Activated CD4-positive, alpha-beta T cell treated with anti-CD3 and anti-CD28 coated beads, Interleukin-2, amount 50 U/mL, for 1 hour (primary cell): ENCODE measurements at regions not wholly inside any gene's neighbourhood (a gene's known extent, or its start where the extent isn't known, plus 50 kb on each side); places are given as distances from the start of the nearest gene placed in this dataset.

Experiments used
- DNase-seq: peaks from one replicate; pipeline ENCODE4 v3.0.0-alpha.2; 2020

DNA sequence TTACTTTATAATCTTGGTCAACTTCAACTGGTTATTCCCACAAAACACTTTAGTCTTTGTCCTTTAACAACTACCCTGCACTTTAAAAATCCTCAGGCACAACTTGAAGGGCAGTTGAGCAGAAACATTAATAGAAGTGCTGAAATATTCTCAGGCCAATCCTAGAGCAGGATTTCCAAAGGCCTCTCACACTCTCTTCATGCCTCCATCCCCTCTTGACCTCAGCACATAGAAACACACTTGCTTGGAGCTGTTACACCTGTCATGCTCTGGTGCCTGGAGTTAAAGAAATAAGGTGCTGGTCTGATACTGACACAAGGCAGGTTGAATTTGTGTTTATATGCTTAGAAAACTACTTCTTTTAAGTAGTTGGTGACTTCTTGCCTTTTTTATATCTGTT lies 618.8 kb upstream of the POU3F2 start:
- no peak for DNase-seq

DNA sequence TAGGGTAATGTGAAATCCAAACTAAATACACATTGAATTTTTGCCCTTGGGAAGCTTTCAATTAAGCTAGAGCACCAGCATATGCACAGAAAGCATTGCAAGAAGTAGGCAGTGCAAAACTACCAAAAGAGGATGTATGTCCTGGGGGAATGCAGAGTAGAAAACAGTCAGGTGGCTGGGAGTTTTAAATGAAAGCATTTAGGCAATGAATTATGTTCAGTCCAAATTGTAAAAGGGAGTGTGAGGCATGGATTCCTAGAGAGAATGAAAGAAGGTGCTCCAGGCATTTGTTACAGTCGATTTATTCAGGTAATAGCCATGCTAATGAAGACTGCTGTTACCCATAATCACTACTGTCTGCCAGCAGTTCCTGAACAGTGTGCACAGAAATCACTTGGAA lies 604.1 kb upstream of the POU3F2 start:
- DNase-seq = no peak

DNA sequence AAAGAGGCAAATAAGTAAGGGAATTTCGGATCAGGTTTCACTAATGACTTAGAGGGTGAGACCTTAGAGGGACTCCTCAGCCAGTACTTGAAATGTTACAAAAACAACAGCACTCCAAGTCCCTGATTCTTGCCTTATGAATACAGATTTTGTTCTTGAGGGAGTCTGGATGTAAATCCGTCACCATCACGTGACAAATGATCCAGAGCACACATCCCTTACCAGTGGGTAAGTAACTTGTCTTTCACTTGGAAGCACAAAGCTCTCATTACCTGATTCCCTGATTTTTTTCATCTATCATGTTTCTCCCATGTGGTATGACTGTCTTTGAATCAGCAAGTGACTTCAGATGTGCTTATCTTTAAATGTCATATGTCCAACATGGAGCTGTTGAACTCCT lies 595.3 kb upstream of the POU3F2 start:
- DNase-seq = no peak

DNA sequence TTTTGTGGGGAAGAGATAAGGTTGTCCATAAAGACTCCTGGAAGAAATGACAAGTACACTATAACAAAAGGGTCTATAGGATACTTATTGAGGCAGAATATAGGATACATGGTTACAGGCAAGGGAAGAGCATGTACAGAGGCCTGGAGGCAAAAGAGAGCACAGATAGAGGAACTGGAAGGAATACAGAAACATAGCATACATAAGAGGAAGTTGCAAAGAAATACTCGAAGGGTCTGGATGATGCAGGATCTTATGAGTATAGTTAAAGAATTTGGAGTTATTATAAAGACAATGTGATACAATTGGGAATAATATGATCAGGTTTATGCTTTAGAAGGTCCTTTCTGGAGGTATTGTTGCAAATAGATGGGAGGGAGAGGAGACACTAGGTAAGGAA lies 592.7 kb upstream of the POU3F2 start:
- DNase-seq = no peak

DNA sequence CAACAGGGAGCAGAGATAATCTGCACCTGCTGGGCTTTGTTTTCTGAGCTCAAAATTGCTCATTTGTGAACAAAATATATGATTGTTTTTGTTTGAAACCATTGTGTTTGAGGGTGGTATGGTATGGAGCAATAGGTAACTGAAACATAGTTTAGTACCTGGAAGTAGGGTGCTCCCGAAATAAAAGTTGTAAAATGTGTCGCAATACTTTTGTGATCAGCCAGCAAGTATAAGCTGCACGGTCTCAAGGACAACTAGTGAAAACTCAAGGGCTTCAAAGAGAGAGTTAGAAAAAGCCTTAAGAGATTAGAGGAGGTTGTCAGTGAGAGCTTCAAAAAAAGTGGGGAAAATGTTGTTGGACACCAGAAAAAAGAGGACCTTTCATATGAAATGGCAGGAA lies 579.8 kb upstream of the POU3F2 start:
- no peak for DNase-seq

DNA sequence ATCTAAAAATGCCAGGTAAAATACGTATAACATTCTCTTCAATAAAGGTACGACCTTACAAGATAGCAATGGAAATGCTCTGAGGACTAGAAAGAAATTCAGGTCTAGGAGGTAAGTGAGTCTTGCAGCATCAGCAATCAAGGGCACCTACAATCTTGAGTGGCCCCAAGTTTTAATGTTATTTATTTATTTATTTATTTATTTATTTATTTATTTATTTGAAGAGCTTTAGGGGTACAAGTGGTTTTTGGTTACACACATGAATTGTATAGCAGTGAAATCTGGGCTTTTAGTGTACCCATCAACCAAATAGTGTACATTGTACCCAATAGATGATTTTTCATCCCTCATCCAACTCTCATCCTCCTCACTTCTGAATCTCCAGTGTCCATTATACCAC lies 574.0 kb upstream of the POU3F2 start:
- no peak for DNase-seq

DNA sequence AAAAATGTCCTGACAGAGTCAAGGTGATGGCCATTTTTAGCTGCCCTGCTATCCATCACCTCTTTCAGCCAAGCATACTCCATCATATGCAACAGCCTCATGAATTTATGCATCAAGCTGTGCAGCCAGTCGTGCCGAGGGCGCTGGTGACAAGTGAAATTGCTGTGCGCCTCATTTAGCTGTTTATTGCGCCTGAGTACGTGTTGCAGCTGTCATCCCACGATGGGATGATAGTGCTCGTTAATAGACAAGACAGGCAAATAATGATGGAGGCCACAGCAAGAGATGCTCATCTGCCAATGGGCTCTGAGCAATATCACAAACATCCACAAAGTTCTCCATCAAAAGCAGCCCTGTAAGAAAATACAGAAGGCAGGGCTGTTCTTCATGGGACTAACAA lies 562.3 kb upstream of the POU3F2 start:
- no peak for DNase-seq

DNA sequence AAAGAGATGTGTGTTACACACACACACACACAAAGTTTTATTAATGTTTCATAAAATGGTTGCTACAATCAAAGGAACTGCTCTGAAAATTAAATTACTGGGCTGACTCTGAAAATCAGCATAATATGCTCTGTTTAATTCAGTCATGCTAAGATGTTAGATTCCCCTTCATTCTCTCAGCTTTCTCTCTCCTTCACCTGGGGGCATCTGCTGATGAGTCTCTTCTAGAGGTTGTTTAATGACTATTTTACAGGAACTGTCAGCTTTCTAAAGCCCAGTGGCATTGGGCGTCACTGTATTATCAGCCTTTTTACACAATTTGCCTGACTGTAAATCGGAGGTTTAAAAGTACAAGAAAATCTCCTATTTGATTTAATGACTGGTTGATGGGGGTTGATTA lies 559.7 kb upstream of the POU3F2 start:
- no peak for DNase-seq

DNA sequence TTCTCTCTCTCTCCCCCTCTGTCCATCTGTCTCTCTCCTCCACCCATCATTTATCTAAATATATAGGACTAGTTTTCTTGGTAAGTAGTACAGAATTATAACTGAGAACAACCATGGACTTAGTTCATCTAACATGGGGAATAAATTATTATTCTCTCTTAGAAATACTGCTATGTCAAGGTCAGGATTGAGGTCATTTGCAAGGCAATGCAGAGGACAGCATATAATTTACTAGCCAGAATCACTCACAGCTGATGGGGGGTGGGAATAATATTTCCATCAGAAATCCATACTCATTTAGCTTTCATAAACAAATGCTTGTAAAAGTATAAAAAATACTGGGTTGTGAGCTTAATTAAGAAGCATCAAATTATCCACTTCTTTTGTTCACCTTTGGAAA lies 553.9 kb upstream of the POU3F2 start:
- no peak for DNase-seq

DNA sequence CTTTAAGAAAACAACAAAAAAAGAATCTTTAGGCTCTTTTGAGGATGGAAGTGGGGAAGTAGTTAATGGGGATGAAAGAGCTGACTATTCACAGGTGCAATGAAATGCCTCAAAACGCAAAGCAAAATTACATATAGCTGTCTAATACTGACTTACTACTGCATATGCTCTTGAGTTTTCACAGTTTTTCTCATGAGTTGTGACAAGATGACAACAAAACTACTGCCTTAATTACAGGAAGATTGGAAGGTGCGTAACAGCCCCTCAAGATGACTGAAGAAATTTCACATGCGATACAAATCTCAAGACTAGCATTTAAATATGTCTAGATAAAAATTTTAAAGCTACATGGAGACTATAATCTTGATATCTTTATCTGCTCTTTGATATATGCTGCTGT lies 547.8 kb upstream of the POU3F2 start:
- no peak for DNase-seq

DNA sequence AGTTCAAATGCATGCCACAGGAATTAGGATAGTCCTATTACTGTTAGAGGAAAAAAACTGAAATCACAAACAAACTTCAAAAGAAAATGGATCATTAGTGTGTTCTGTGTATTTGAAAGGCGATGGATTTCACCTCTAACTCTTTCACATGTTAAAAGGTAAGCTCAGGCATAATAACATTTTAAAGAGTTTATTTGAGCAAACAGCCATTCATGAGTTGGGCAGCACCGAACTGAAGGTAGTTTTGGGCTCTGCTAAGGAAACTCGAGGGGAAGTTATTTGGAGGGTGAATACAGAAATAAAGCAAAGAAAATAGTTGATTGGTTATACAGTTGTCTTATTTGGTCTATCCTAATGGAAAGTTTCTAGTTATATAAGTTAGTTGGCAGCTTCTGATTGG lies 546.5 kb upstream of the POU3F2 start:
- no peak for DNase-seq

DNA sequence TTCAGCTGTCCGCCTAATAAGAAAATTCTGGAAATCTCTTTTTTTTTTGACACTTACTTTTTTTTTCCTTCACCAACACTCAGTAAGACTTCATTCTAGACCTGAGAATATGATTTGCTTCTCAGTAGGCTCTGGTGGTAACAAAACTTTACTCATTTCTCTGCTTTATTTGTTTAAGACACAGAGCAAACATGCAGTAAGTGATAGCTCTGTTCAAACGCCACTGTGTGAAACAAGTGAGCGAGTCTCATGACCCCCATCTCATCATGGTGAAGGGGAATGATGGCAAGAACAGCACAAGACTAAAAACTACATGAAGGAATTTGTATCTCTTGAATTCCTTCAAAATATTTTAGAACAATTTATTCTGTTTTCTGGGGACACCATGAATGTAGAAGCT lies 541.6 kb upstream of the POU3F2 start:
- DNase-seq = no peak

DNA sequence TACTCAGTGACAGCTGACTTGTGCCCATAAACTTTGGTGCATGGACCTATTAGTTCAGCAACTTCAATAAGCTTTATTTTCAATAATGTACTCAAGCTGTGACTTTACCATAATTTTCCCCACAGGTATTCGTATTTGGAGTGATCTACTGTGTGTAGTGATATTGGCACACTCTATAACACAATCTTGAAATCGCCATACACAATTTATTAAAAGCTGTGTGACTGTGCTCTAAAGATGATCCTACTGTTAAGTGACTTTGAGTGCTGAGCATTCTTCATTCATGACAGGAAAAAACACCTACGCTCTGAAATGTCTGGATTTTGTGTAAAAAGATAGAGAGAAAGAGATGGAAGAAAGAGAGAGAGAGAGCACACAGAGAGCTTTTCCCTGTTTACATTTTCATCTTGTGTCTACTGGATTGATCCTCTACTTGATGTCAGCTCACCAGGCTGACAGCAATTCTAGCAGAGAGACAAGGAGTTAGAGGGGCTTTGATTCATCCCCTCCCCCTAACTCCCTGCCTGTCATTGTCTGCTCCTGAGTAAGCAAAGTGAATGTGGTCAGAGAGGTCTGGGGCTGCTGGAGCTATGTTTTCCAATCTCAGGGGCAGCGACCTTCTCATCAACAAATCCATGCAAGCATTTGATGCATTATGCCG lies 538.7 kb upstream of the POU3F2 start:
- DNase-seq = no peak

DNA sequence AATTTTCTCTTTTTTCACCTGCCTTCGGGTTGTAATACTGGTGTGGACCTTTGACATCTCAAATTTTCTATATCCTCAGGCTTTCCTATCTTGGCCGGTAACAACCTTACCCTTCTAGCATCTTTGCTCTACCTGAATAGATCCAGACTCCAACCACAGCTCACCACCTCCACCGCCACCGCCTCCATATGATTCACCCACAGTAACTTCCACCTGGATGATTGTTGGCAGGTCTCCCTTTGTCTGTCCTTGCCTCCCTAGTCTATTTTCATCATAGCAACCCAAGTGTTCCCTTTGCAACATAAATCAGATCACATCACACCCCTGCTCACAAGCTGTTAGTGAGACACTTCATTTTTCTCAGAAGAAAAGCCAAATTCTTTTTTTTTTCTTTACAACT lies 525.8 kb upstream of the POU3F2 start:
- no peak for DNase-seq

DNA sequence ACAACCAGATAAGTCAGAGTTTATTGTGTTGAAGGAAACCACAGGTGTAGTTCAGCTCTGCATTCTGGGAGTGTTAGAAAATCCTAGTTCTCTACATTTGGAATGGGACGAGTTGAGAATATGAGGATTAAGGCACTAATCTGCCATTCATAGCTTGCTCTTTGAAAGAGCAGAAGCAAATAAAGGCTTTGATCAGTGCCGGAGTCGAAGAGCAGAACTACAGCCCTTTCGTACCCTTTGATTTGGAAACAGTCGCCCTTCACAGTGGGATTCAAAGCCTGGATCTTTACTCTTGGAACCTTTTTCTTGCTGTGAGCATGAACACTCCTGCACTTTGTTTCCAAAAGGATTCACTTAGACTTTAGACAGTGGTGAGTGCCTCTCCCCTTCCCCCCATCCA lies 523.9 kb upstream of the POU3F2 start:
- no peak for DNase-seq

DNA sequence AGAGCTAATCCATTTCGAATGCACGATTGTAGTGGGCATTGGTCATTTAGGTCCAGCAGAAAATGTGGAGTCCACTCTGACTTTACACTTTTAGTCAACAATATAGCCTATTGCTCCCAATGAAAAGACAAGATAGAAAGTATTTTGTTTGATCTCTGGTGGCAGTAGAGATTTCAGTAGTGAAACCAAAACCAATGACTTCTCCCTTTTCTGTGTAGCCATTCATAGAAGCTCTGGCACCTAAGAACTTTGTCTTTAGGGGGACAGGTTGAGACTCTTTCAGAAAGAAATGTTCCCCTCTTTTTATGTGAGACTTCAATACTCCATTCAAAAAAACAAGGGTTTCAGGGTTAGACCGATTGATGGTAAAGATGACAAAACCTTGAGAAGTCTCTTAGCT lies 510.8 kb upstream of the POU3F2 start:
- DNase-seq = no peak

DNA sequence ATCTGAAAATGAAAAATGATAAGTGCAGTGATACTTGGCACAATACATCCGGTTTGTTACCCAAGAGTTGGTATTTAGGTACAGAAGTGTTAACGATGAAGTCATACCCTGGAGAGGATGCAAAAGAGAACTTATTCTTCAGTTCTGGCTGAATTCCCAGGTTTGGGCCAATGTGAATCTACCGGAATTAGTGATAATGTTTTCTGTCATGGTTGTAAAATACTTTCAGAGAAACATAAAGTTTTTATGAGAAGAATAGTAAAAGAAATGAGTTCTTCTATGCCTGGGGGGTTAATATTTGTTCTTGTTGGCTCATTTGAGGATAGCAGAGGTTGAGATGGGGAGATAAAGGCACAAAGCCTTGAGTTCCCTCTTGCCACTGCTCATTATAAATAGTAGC lies 509.9 kb upstream of the POU3F2 start:
- DNase-seq = no peak

DNA sequence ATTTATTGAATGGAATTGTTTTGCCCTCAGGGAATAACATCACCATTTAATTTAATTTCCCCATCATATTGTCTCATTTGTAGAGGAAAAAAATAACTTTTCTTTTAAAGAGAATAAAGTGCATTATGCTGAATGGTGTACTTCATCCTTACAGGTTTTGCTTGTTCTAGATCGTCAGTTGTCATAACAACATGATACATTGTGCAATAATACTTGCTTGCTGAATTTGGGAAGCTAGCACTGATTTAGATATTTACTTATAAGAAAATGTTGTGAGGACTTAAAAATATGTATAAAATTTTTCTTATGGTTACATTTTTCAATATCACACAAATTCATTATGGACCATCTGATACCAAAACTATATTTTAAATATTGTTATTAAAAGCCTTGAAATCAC lies 509.0 kb upstream of the POU3F2 start:
- DNase-seq = no peak

DNA sequence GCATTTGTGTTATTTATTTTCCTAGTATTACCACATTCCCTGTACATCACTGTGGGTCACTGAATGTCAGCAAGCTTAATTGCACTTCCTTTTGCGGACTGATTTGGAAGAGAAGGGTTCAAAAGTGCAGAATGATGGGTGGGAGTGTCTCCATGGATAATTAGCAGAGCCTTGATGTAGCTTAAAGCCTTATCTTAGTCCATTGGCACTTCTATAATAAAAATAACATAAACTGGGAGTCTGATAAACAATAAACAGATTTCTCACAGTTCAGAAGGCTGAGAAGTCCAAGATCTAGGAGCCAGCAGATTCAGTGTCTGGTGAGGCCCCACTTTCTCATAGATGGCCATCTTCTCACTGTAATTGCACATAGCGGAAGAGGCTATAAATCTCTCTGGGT lies 501.1 kb upstream of the POU3F2 start:
- DNase-seq = no peak

DNA sequence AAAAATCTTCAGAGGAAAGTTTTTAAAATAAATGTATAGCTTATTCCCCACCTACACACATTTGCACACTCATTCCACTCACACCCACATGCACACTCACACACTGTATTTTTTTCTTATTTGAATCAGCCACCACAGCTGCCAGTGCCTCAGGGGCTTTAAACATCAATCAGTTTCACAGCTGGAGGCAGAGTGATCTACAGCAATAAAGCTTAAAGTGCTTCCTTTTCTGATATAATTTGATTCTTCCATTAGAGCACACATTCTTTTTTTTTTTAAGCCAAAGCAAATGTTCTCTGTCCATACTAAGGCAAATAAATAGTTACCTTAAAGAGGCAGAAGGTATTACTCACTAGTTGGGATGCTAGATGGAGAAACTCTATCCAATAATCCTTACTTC lies 498.8 kb upstream of the POU3F2 start:
- DNase-seq = no peak

DNA sequence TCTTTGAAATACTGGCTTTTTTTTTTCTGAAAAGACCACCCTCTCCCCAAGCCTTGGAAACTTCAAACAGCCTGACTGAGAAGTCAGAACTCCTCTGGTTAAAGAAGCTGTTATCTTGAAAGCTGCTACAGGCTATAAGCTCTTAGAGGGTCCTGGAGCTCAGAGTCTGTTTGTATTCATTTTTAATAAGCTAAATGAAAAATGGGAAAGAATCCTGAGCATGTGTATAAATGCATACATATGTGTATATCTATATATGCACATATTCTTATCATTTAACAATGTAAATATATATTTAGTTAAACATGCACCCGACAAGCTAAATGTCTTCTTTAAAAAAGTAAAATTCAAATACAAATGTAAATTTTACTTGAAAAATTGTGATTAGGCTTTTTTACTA lies 494.9 kb upstream of the POU3F2 start:
- no peak for DNase-seq

DNA sequence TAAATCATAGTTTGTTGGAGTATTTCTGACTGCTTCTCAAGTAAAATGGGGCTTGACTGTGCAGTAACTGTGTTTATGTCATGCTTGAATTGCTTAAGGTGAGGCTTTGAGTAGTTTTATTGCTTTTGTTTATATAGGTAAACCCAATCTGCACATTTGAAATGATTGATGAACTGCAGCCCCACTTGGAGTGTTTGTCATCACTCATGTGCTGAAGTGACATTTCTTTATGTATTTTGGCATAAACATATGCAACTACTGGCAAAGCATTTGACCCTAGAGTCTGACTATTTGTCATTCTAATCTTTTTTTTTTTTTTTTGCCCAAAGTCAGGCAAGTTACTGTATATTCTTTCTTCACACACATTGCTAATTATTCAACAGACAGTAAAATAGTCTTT lies 491.4 kb upstream of the POU3F2 start:
- no peak for DNase-seq

DNA sequence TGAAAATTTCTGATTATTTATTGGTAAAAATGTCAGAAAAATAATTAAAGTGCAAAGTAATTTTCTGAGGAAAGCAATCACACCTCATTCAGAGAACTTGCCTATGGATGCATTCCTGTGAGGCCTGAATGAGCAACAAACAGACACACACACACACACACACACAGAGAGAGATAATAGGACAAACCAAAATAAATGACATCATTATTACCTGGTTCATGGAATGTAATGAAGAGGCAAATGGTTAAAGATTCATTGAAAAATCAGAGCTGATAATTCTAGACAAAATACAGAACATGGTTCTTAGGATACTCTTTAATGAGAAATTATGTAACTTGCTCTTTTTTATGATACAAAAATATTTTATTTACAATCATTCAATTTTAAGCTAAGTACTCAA lies 490.6 kb upstream of the POU3F2 start:
- no peak for DNase-seq

DNA sequence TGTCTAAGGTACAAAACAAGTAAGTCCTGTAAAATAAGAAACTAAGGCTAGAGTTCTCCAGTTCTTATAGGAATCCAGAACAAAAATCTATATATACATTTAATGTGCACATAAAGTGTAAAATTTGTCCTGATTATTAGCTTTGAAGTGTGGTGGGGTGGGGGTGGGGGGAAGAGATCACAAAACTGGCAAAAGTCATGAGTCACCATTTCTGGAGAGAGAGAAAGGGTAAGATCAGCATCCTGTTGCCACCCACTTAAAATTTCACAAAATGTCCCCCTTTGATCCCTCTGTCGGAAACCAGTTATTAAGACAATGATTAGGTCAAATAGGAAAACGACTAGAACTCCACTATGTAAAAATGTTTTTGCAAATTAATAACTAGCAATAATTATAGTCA lies 482.0 kb upstream of the POU3F2 start:
- DNase-seq = no peak

DNA sequence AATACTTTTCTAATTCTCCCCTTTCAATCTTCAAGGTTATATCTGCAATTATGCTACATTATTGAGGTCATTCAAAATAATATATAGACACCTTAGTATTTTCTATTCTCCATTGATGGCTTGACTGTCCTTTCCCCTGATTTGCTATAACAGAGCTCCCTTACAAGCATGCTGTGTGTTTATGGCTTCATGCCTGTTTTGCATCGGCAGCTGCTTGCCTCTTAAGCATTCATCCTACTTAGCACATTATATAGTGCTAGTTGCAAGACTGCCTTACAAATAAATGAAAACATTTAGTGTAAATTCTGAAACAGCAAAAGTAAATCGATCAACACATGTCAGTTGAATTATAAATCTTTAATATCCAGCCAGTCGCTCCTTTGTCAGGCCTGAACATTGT lies 476.2 kb upstream of the POU3F2 start:
- no peak for DNase-seq

DNA sequence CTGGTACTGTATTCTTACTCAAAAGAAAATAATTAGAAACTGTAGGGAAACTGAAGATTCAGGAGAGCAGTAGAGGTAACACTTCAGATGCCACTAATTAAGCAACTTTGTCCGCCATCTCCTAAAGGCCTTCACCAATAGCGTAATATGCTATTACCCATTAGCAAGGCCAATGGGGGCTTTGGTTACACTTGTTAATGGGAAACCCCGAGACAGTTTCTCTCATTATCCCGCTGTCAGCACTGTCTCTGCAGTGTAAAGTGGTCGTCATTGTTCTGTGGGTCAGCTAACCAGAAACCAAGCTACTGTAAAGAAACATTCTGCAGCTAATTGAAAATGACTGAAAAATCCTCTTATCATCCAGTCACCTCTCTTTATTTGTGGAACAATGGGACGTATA lies 468.0 kb upstream of the POU3F2 start:
- no peak for DNase-seq
